SK-N-SH (cell line): ENCODE measurements at regions not wholly inside any gene's neighbourhood (a gene's known extent, or its start where the extent isn't known, plus 50 kb on each side); places are given as distances from the start of the nearest gene placed in this dataset.

Source experiments
- CTCF ChIA-PET: fragments of 300-600, 350-600 bp; formaldehyde crosslinking; extraction: SDS; loops from one replicate; lab custom pipeline; 2021; lab: Yijun Ruan, JAX
- POLR2A ChIA-PET: fragments of 350-600 bp; sonication (Branson Sonifier 250); formaldehyde crosslinking; extraction: SDS; loops from one replicate; lab custom pipeline; 2020; ENCODE audit warnings: antibody characterized with exemption, inconsistent platforms; lab: Yijun Ruan, JAX
- DNase-seq: peaks from one replicate; pipeline ENCODE4 v3.0.0; 2012
- H2AFZ ChIP-seq: fragments of 200-600 bp; sonication (generic); 2 replicates; pipeline ENCODE4 v1.8.1; 2016; ENCODE audit warnings: antibody characterized with exemption, mild to moderate bottlenecking, low read depth
- H3F3A ChIP-seq: fragments of 200-600 bp; sonication (generic); replicated peaks from 2 replicates; pipeline ENCODE3; 2016; ENCODE audit warnings: antibody characterized with exemption, mild to moderate bottlenecking; ENCODE audit not compliant: insufficient read depth
- H3K27ac ChIP-seq, 2 experiments: fragments of 200-500 bp in 1 of 2; fragments of 200-600 bp in 1 of 2; sonication (Bioruptor generic) in 1 of 2; sonication (generic), shearing (Covaris generic) in 1 of 2; 2 replicates each; pipeline versions ENCODE4 v1.5.1 to v1.6.1; 2014 to 2016; ENCODE audit warnings: low read depth in 2 of 2, inconsistent platforms in 1 of 2, low read length in 1 of 2, mild to moderate bottlenecking in 1 of 2, mixed read lengths in 1 of 2
- H3K27me3 ChIP-seq: fragments of 200-600 bp; sonication (generic), shearing (Covaris generic); 2 replicates; pipeline ENCODE4 v1.6.1; 2016; ENCODE audit warnings: mixed run types; ENCODE audit not compliant: insufficient read depth
- H3K36me3 ChIP-seq, 2 experiments: fragments of 200-500 bp in 1 of 2; fragments of 200-600 bp in 1 of 2; sonication (Bioruptor generic) in 1 of 2; sonication (generic) in 1 of 2; replicated peaks in 1 of 2; 2 replicates each; pipeline versions ENCODE3 to v1.5.1; 2014 to 2016; ENCODE audit warnings: low read length in 1 of 2, mild to moderate bottlenecking in 1 of 2; ENCODE audit not compliant: insufficient read depth in 2 of 2, control insufficient read depth in 1 of 2
- H3K4me1 ChIP-seq, 2 experiments: fragments of 200-500 bp in 1 of 2; fragments of 200-600 bp in 1 of 2; sonication (Bioruptor generic) in 1 of 2; sonication (generic), shearing (Covaris generic) in 1 of 2; 2 replicates each; pipeline versions ENCODE4 v1.5.1 to v1.6.1; 2014 to 2016; ENCODE audit warnings: low read depth in 1 of 2, low read length in 1 of 2, mixed run types in 1 of 2; ENCODE audit not compliant: insufficient read depth in 2 of 2, control insufficient read depth in 1 of 2
- H3K4me2 ChIP-seq: fragments of 200-600 bp; sonication (generic), shearing (Covaris generic); 2 replicates; pipeline ENCODE4 v1.6.1; 2017; ENCODE audit warnings: mixed run types
- H3K4me3 ChIP-seq, 2 experiments: fragments of 200-500 bp in 1 of 2; fragments of 200-600 bp in 1 of 2; sonication (Bioruptor generic) in 1 of 2; sonication (generic), shearing (Covaris generic) in 1 of 2; 2 replicates each; pipeline versions ENCODE4 v1.5.1 to v1.8.1; 2014 to 2016; ENCODE audit warnings: low read depth in 2 of 2, inconsistent platforms in 1 of 2, low read length in 1 of 2, mild to moderate bottlenecking in 1 of 2, mixed read lengths in 1 of 2, moderate library complexity in 1 of 2
- H3K79me2 ChIP-seq: fragments of 200-600 bp; sonication (generic); 2 replicates; pipeline ENCODE4 v1.8.1; 2017; ENCODE audit warnings: mild to moderate bottlenecking; ENCODE audit not compliant: insufficient read depth
- H3K9ac ChIP-seq: fragments of 200-600 bp; sonication (generic); 2 replicates; pipeline ENCODE4 v1.6.1; 2017; ENCODE audit warnings: mixed run types
- H3K9me2 ChIP-seq: fragments of 200-600 bp; sonication (generic); 2 replicates; pipeline ENCODE4 v1.6.1; 2017; ENCODE audit warnings: mixed run types
- H3K9me3 ChIP-seq: fragments of 200-600 bp; sonication (generic); 2 replicates; pipeline ENCODE4 v1.6.1; 2017; ENCODE audit warnings: mixed run types, mild to moderate bottlenecking, moderate library complexity
- H4K20me1 ChIP-seq: fragments of 200-600 bp; sonication (generic); 2 replicates; pipeline ENCODE4 v1.6.1; 2017; ENCODE audit warnings: mild to moderate bottlenecking, mixed run types; ENCODE audit not compliant: insufficient read depth
- EP300 ChIP-seq, 2 experiments: IDR thresholded peaks; 2 replicates each; pipeline versions ENCODE4 v1.4.0 to v1.6.1; 2012; ENCODE audit warnings: borderline replicate concordance in 1 of 2, low read depth in 1 of 2, low read length in 1 of 2
- EZH2phosphoT487 ChIP-seq: fragments of 200-600 bp; sonication (generic); IDR thresholded peaks from 2 replicates; pipeline ENCODE4 v1.6.1; 2017; ENCODE audit warnings: low read depth, mixed run types, mild to moderate bottlenecking, antibody characterized with exemption, moderate library complexity, borderline replicate concordance
- FOXJ3 ChIP-seq: sonication (generic); formaldehyde crosslinking; IDR thresholded peaks from 2 replicates; pipeline ENCODE4 v1.5.1; 2020; ENCODE audit warnings: mild to moderate bottlenecking, missing genetic modification reagents
- MXI1 ChIP-seq: IDR thresholded peaks from 2 replicates; pipeline ENCODE4 v1.6.1; 2012; ENCODE audit warnings: mild to moderate bottlenecking, low read depth, low read length, improper control_type of control experiment
- TAF1 ChIP-seq: IDR thresholded peaks from 2 replicates; pipeline ENCODE4 v1.6.1; 2012; ENCODE audit warnings: low read depth, mild to moderate bottlenecking, low read length, moderate library complexity, borderline replicate concordance
- YY1 ChIP-seq: IDR thresholded peaks from 2 replicates; pipeline ENCODE4 v1.4.0; 2012; ENCODE audit warnings: low read depth, mild to moderate bottlenecking
- WGBS: methylation state at CpG from one replicate; pipeline ENCODE4 v1.1.6; 2017; ENCODE audit warnings: low lambda C conversion rate; 5-methylcytosine and 5-hydroxymethylcytosine counted together
- TF ChIP-seq, protein P1 (sequence below): IDR thresholded peaks from 2 replicates; pipeline ENCODE4 v1.4.0; 2012; ENCODE audit warnings: low read depth
- TF ChIP-seq, protein P2 (sequence below): IDR thresholded peaks from 2 replicates; pipeline ENCODE4 v1.6.1; 2012; ENCODE audit warnings: mild to moderate bottlenecking, low read depth, low read length, moderate library complexity
- TF ChIP-seq, protein P3 (sequence below): fragments of 200-600 bp; sonication (generic); IDR thresholded peaks from 2 replicates; pipeline ENCODE4 v1.6.1; 2017; ENCODE audit warnings: antibody characterized with exemption, mild to moderate bottlenecking, moderate library complexity

DNA sequence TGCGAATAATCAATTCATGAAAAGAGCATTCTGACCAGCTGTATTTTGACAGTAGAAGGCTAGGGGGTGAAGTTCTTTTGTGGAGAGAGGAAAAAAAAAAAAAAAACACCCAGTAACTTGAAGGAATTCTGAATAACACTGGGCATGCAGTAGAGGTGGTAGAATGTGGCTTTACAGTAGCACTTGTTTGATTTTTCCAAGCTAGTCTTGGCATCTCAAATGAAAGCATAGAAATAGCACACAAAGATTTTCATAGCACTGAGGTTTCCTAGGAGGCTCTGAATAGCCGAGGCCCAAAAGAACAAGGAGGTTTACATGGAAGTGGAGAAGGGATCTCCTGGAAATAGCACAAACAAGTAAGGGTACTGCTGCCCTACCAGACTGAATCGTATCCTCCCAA is 470.2 kb upstream of the CDH20 start:
- Histone ChIP-seq H3K4me1 (no peaks in the 10 kb centered on the region), H3K79me2 (no peaks in the 10 kb centered on the region), H3K9me3 (no peaks in the 10 kb centered on the region), H3K36me3 (no peaks in the 10 kb centered on the region), H2AFZ (no peak overlapping the region), H4K20me1 (no peaks in the 10 kb centered on the region), H3K27ac (no peak overlapping the region), H3F3A (no peaks in the 10 kb centered on the region), H3K9ac (no peak overlapping the region), H3K27me3 (no peaks in the 10 kb centered on the region), H3K9me2 (no peaks in the 10 kb centered on the region), H3K4me3 (no peak overlapping the region), H3K4me2 (no peak overlapping the region)
- WGBS, result 46% methylated on average over 3 of the region's 3 CpGs
- ChIA-PET CTCF (no interaction called here), POLR2A (no interaction called here)
- TF ChIP-seq EP300 (IDR thresholded peaks at IDR 0.05; ENCODE audit: borderline replicate concordance in 1 of 2, low read depth in 1 of 2, low read length in 1 of 2) (no peak), EZH2phosphoT487 (no peak), YY1 (no peak)
- TF ChIP-seq, protein P1, sequence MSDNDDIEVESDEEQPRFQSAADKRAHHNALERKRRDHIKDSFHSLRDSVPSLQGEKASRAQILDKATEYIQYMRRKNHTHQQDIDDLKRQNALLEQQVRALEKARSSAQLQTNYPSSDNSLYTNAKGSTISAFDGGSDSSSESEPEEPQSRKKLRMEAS, result no peak
- DNase-seq, result no peak

DNA sequence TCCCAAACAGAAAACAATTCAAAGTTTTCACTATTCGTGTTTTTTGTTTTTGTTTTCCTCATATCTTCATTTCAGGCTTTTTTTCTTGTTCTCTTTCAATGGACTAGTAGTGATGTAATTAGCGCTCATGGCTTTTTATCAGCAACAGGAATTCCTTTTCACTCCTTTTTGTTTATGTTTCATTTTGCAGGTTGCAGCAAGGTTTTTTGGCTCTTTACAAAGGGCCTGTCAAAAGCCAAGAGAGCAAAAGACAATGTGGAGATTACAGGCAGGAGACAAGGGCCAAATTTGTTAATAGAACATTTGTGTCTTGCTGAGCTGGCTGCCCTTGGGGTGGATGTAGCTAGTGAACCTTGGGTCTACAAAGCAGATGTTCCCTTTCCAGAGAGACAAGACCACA is 467.4 kb upstream of the CDH20 start:
- Histone ChIP-seq H4K20me1 (no peaks in the 10 kb centered on the region), H3K4me1 (no peaks in the 10 kb centered on the region; a peak in 1 of 4 replicates), H3K4me3 (no peak overlapping the region), H3K27ac (no peak overlapping the region), H2AFZ (no peak overlapping the region), H3K9ac (no peak overlapping the region), H3K27me3 (no peaks in the 10 kb centered on the region; the same call in 1 of the 2 replicates), H3F3A (no peaks in the 10 kb centered on the region), H3K9me2 (no peaks in the 10 kb centered on the region), H3K36me3 (no peaks in the 10 kb centered on the region), H3K79me2 (no peaks in the 10 kb centered on the region), H3K9me3 (no peaks in the 10 kb centered on the region), H3K4me2 (no peak overlapping the region)
- CTCF ChIA-PET, result interaction anchor here (1.1 kb wide), 1 partner anchor 15 kb away, joined by 3 read pairs; no protein-coding TSS in a partner anchor
- 45% methylated on average over 2 of the region's 2 CpGs for WGBS
- TF ChIP-seq MXI1 (no peak), FOXJ3 (no peak), TAF1 (no peak)
- TF ChIP-seq, protein P2, sequence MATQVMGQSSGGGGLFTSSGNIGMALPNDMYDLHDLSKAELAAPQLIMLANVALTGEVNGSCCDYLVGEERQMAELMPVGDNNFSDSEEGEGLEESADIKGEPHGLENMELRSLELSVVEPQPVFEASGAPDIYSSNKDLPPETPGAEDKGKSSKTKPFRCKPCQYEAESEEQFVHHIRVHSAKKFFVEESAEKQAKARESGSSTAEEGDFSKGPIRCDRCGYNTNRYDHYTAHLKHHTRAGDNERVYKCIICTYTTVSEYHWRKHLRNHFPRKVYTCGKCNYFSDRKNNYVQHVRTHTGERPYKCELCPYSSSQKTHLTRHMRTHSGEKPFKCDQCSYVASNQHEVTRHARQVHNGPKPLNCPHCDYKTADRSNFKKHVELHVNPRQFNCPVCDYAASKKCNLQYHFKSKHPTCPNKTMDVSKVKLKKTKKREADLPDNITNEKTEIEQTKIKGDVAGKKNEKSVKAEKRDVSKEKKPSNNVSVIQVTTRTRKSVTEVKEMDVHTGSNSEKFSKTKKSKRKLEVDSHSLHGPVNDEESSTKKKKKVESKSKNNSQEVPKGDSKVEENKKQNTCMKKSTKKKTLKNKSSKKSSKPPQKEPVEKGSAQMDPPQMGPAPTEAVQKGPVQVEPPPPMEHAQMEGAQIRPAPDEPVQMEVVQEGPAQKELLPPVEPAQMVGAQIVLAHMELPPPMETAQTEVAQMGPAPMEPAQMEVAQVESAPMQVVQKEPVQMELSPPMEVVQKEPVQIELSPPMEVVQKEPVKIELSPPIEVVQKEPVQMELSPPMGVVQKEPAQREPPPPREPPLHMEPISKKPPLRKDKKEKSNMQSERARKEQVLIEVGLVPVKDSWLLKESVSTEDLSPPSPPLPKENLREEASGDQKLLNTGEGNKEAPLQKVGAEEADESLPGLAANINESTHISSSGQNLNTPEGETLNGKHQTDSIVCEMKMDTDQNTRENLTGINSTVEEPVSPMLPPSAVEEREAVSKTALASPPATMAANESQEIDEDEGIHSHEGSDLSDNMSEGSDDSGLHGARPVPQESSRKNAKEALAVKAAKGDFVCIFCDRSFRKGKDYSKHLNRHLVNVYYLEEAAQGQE, result no peak
- TF ChIP-seq, protein P3, sequence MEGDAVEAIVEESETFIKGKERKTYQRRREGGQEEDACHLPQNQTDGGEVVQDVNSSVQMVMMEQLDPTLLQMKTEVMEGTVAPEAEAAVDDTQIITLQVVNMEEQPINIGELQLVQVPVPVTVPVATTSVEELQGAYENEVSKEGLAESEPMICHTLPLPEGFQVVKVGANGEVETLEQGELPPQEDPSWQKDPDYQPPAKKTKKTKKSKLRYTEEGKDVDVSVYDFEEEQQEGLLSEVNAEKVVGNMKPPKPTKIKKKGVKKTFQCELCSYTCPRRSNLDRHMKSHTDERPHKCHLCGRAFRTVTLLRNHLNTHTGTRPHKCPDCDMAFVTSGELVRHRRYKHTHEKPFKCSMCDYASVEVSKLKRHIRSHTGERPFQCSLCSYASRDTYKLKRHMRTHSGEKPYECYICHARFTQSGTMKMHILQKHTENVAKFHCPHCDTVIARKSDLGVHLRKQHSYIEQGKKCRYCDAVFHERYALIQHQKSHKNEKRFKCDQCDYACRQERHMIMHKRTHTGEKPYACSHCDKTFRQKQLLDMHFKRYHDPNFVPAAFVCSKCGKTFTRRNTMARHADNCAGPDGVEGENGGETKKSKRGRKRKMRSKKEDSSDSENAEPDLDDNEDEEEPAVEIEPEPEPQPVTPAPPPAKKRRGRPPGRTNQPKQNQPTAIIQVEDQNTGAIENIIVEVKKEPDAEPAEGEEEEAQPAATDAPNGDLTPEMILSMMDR, result no peak
- no peak for DNase-seq
- POLR2A ChIA-PET, result no interaction called here
